CD14-positive monocyte (primary cell): ENCODE measurements at regions not wholly inside any gene's neighbourhood (a gene's known extent, or its start where the extent isn't known, plus 50 kb on each side); places are given as distances from the start of the nearest gene placed in this dataset.

ENCODE experiments used
- DNase-seq, 3 donors: peaks; one replicate each; pipeline ENCODE4 v3.0.0-alpha.2; 2011 to 2022
- H2AFZ ChIP-seq: 2 replicates; pipeline ENCODE4 v1.6.0; 2012; ENCODE audit warnings: mild to moderate bottlenecking, low read depth, low read length, inconsistent platforms; ENCODE audit not compliant: insufficient read depth, poor library complexity, severe bottlenecking
- H3K27ac ChIP-seq, 2 donors: 1 replicate in 1 of 2; 2 replicates in 1 of 2; pipeline ENCODE4 v1.5.1; 2012 to 2013; ENCODE audit warnings: low read length in 2 of 2, control low read depth in 1 of 2, inconsistent platforms in 1 of 2, low read depth in 1 of 2, mild to moderate bottlenecking in 1 of 2
- H3K27me3 ChIP-seq, 2 donors: one replicate each; pipeline versions ENCODE4 v1.6.0 to v1.6.1; 2011 to 2013; ENCODE audit warnings: low read length in 2 of 2; ENCODE audit not compliant: control insufficient read depth in 2 of 2, insufficient read depth in 2 of 2
- H3K36me3 ChIP-seq, 2 donors: replicated peaks in 1 of 2; 1 replicate in 1 of 2; 2 replicates in 1 of 2; pipeline versions ENCODE4 v1.5.1 to v1.6.1; 2012 to 2013; ENCODE audit warnings: low read length in 2 of 2, control low read depth in 1 of 2, inconsistent platforms in 1 of 2, mild to moderate bottlenecking in 1 of 2; ENCODE audit not compliant: insufficient read depth in 2 of 2, control insufficient read depth in 1 of 2
- H3K4me1 ChIP-seq, 2 donors: 1 replicate in 1 of 2; 2 replicates in 1 of 2; pipeline versions ENCODE4 v1.5.1 to v1.6.1; 2012 to 2013; ENCODE audit warnings: low read length in 2 of 2, control low read depth in 1 of 2, inconsistent platforms in 1 of 2, mild to moderate bottlenecking in 1 of 2, moderate library complexity in 1 of 2; ENCODE audit not compliant: insufficient read depth in 2 of 2, control insufficient read depth in 1 of 2
- H3K4me2 ChIP-seq: replicated peaks from 2 replicates; pipeline ENCODE3; 2012; ENCODE audit warnings: low read length, moderate library complexity, mild to moderate bottlenecking; ENCODE audit not compliant: poor library complexity, severe bottlenecking; ENCODE audit errors: extremely low read depth
- H3K4me3 ChIP-seq, 3 experiments: fragments of 200-600 bp in 1 of 3; sonication (generic) in 1 of 3; replicated peaks in 1 of 3; 1 replicate in 2 of 3; 2 replicates in 1 of 3; pipeline ENCODE4 v1.5.1; 2011 to 2013; ENCODE audit warnings: low read length in 3 of 3, mild to moderate bottlenecking in 3 of 3, control low read depth in 2 of 3, low read depth in 2 of 3, inconsistent platforms in 1 of 3, moderate library complexity in 1 of 3
- H3K79me2 ChIP-seq: 2 replicates; pipeline ENCODE4 v1.6.0; 2012; ENCODE audit warnings: mild to moderate bottlenecking, control low read depth, inconsistent platforms, low read length, moderate library complexity; ENCODE audit not compliant: insufficient read depth
- H3K9ac ChIP-seq: 2 replicates; pipeline ENCODE4 v1.6.0; 2017; ENCODE audit warnings: low read length, mild to moderate bottlenecking; ENCODE audit not compliant: insufficient read depth, poor library complexity, severe bottlenecking
- H3K9me3 ChIP-seq, 2 donors: replicated peaks in 1 of 2; 1 replicate in 1 of 2; 2 replicates in 1 of 2; pipeline versions ENCODE4 v1.5.1 to v1.6.1; 2012 to 2013; ENCODE audit warnings: low read length in 2 of 2, control low read depth in 1 of 2; ENCODE audit not compliant: control insufficient read depth in 1 of 2, insufficient read depth in 1 of 2
- H4K20me1 ChIP-seq: 2 replicates; pipeline ENCODE4 v1.6.0; 2012; ENCODE audit warnings: mild to moderate bottlenecking, low read length, control low read depth, moderate library complexity; ENCODE audit not compliant: insufficient read depth
- H3K27ac Mint-ChIP-seq, 7 donors: one replicate each; pipeline ENCODE4 v1.8.0; 2020; ENCODE audit warnings: mild to moderate bottlenecking in 7 of 7, mixed read lengths in 7 of 7, moderate library complexity in 6 of 7, inconsistent platforms in 2 of 7
- H3K27me3 Mint-ChIP-seq, 3 donors: one replicate each; pipeline ENCODE4 v1.8.0; 2021 to 2022; ENCODE audit warnings: low read depth in 3 of 3, mild to moderate bottlenecking in 3 of 3, mixed read lengths in 3 of 3, moderate library complexity in 3 of 3, inconsistent platforms in 1 of 3
- H3K36me3 Mint-ChIP-seq, 2 donors: one replicate each; pipeline ENCODE4 v1.8.0; 2020; ENCODE audit warnings: mixed read lengths in 2 of 2, inconsistent platforms in 1 of 2, mild to moderate bottlenecking in 1 of 2
- H3K4me1 Mint-ChIP-seq: one replicate; pipeline ENCODE4 v1.8.0; 2020; ENCODE audit warnings: mild to moderate bottlenecking, mixed read lengths
- H3K4me3 Mint-ChIP-seq, 2 donors: one replicate each; pipeline ENCODE4 v1.8.0; 2020; ENCODE audit warnings: mild to moderate bottlenecking in 2 of 2, mixed read lengths in 2 of 2, moderate library complexity in 1 of 2
- H3K9me3 Mint-ChIP-seq, 7 donors: one replicate each; pipeline ENCODE4 v1.8.0; 2020 to 2022; ENCODE audit warnings: mixed read lengths in 7 of 7, mild to moderate bottlenecking in 6 of 7, moderate library complexity in 6 of 7, inconsistent platforms in 2 of 7
- WGBS: methylation state at CpG from one replicate; pipeline ENCODE4 v1.1.5; 2013; ENCODE audit warnings: missing lambda C conversion rate; ENCODE audit not compliant: insufficient coverage; 5-methylcytosine and 5-hydroxymethylcytosine counted together
- intact Hi-C, 2 donors: fragments of 100-400 bp; cut with micrococcal nuclease; formaldehyde crosslinking; loops; one replicate each; pipeline versions ENCODE4 v1.15.0 to v1.15.1; 2023
- TF ChIP-seq, protein P1 (sequence below): fragments of 200-600 bp; IDR thresholded peaks from one replicate; pipeline ENCODE4 v1.8.0; 2022; ENCODE audit warnings: antibody characterized with exemption, mild to moderate bottlenecking

DNA sequence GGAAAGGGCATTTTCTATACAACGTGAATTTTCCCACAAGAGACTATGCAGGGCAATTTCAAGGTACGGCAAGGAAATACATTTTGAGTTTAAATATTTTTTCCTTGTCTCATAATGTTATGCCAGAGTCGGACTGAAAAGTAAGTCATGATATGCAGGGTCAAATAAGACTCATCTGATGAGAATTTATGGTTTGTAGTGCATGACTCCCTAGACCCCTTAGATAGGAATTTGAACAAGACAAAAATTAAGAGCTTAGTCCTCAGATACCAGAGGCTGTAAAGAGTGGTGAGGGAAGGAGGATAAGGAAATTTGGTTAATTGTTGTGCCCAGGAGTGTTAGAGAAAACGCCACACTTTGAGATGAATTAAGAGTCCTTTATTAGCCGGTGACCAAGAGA lies 616.6 kb downstream of the XPNPEP1 start:
- Histone ChIP-seq H4K20me1 (no peaks in the 10 kb centered on the region), H3K9ac (no peak overlapping the region), H3K79me2 (no peaks in the 10 kb centered on the region), H3K27ac (no peak overlapping the region), H3K36me3 (no peaks in the 10 kb centered on the region), H3K27me3 (no peaks in the 10 kb centered on the region), H3K4me2 (no peak overlapping the region), H2AFZ (no peak overlapping the region), H3K4me1 (no peaks in the 10 kb centered on the region), H3K9me3 (peaks cover 0 to 3% of the 10 kb centered on the region in 2 donors), H3K4me3 (no peak overlapping the region)
- H3K9me3 Mint-ChIP-seq: peaks cover 0 to 11% (median 3%) of the 10 kb centered on the region in 7 donors
- TF ChIP-seq, protein P1, sequence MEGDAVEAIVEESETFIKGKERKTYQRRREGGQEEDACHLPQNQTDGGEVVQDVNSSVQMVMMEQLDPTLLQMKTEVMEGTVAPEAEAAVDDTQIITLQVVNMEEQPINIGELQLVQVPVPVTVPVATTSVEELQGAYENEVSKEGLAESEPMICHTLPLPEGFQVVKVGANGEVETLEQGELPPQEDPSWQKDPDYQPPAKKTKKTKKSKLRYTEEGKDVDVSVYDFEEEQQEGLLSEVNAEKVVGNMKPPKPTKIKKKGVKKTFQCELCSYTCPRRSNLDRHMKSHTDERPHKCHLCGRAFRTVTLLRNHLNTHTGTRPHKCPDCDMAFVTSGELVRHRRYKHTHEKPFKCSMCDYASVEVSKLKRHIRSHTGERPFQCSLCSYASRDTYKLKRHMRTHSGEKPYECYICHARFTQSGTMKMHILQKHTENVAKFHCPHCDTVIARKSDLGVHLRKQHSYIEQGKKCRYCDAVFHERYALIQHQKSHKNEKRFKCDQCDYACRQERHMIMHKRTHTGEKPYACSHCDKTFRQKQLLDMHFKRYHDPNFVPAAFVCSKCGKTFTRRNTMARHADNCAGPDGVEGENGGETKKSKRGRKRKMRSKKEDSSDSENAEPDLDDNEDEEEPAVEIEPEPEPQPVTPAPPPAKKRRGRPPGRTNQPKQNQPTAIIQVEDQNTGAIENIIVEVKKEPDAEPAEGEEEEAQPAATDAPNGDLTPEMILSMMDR: no peak
- no peaks in the 10 kb centered on the region for H3K36me3 Mint-ChIP-seq
- H3K27me3 Mint-ChIP-seq: no peaks in the 10 kb centered on the region
- no peak overlapping the region for H3K27ac Mint-ChIP-seq
- no peaks in the 10 kb centered on the region for H3K4me1 Mint-ChIP-seq
- intact Hi-C loops: no loop called here
- no peak overlapping the region for H3K4me3 Mint-ChIP-seq
- no peak for DNase-seq
- WGBS: no CpG with 5 or more reads among the region's 5 CpGs

DNA sequence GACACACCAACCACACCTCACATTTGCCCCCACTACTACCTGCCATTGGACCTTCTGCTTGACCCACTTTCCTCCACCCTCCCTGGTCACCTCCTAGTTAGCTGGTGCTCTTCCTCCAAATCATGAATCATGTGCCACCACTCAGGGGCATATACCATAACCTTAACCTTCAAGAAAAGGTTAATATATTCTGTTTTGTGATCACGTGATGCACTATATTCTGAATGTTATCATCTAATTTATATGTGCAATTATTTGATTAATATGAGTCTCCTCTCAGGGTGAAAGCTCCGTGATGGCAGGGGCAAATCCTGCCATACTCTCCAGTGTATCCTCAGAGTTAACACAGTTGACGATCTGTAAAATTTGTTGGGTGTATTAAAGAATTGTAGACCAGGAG lies 635.5 kb downstream of the XPNPEP1 start:
- Mint-ChIP-seq H3K4me1 (no peaks in the 10 kb centered on the region), H3K27me3 (no peaks in the 10 kb centered on the region), H3K27ac (peak overlapping the region in 1 of 7 donors; percentile 40), H3K4me3 (no peak overlapping the region), H3K36me3 (no peaks in the 10 kb centered on the region), H3K9me3 (peaks cover 0 to 13% (median 4%) of the 10 kb centered on the region in 7 donors)
- Histone ChIP-seq H3K9me3 (peaks cover 1 to 8% of the 10 kb centered on the region in 2 donors), H3K4me3 (no peak overlapping the region), H3K4me1 (no peaks in the 10 kb centered on the region), H3K79me2 (no peaks in the 10 kb centered on the region), H3K27ac (no peak overlapping the region), H4K20me1 (no peaks in the 10 kb centered on the region), H3K9ac (no peak overlapping the region), H3K4me2 (no peak overlapping the region), H2AFZ (no peak overlapping the region), H3K36me3 (no peaks in the 10 kb centered on the region), H3K27me3 (no peaks in the 10 kb centered on the region)
- WGBS: no CpG with 5 or more reads among the region's 3 CpGs
- intact Hi-C loops: no loop called here
- TF ChIP-seq, protein P1: no peak
- no peak for DNase-seq
